SK-N-SH treated with all-trans-retinoic acid at 6 μM for 48 hours (cell line): ENCODE measurements at regions not wholly inside any gene's neighbourhood (a gene's known extent, or its start where the extent isn't known, plus 50 kb on each side); places are given as distances from the start of the nearest gene placed in this dataset.

ENCODE experiments used
- ARNTL ChIP-seq: fragments of 450-650 bp; formaldehyde crosslinking; IDR thresholded peaks from 2 replicates; pipeline ENCODE4 v1.5.0; 2020; ENCODE audit warnings: low read depth, mild to moderate bottlenecking, moderate library complexity, borderline replicate concordance
- BACH2 ChIP-seq: fragments of 250-450 bp; sonication (Bioruptor Pico); IDR thresholded peaks from 2 replicates; pipeline ENCODE4 v1.9.0; 2021; ENCODE audit warnings: mild to moderate bottlenecking, borderline replicate concordance
- ESRRG ChIP-seq: fragments of 250-450 bp; sonication (Bioruptor Pico); IDR thresholded peaks from 2 replicates; pipeline ENCODE4 v1.6.1; 2021; ENCODE audit warnings: mild to moderate bottlenecking
- GLIS3 ChIP-seq: fragments of 250-450 bp; sonication (Bioruptor Pico); IDR thresholded peaks from 2 replicates; pipeline ENCODE4 v1.5.0; 2020; ENCODE audit warnings: mild to moderate bottlenecking, moderate library complexity
- ISL1 ChIP-seq: fragments of 250-450 bp; sonication (Bioruptor Pico); IDR thresholded peaks from 2 replicates; pipeline ENCODE4 v2.1.2; 2022; ENCODE audit warnings: mild to moderate bottlenecking, moderate library complexity
- PATZ1 ChIP-seq: fragments of 250-450 bp; sonication (Bioruptor Pico); IDR thresholded peaks from 2 replicates; pipeline ENCODE4 v1.8.0; 2020; ENCODE audit warnings: mild to moderate bottlenecking, moderate library complexity, borderline replicate concordance
- RARB ChIP-seq: fragments of 250-450 bp; sonication (Bioruptor Pico); IDR thresholded peaks from 2 replicates; pipeline ENCODE4 v1.8.0; 2021; ENCODE audit warnings: mild to moderate bottlenecking, moderate library complexity
- SNAI2 ChIP-seq: fragments of 250-450 bp; sonication (Bioruptor Pico); IDR thresholded peaks from 2 replicates; pipeline ENCODE4 v1.5.0; 2020; ENCODE audit warnings: mild to moderate bottlenecking, moderate library complexity
- TSHZ2 ChIP-seq: fragments of 250-450 bp; sonication (Bioruptor Pico); IDR thresholded peaks from 2 replicates; pipeline ENCODE4 v1.5.0; 2020; ENCODE audit warnings: mild to moderate bottlenecking, moderate library complexity
- ZNF565 ChIP-seq: fragments of 450-650 bp; formaldehyde crosslinking; conservative IDR thresholded peaks from 2 replicates; pipeline ENCODE4 v1.5.0; 2020; ENCODE audit warnings: low read depth, mild to moderate bottlenecking, moderate library complexity
- ZNF8 ChIP-seq: fragments of 450-650 bp; formaldehyde crosslinking; IDR thresholded peaks from 2 replicates; pipeline ENCODE4 v1.5.0; 2020; ENCODE audit warnings: mild to moderate bottlenecking, moderate library complexity

GRCh38 chr9:119649205-119649604 lies 280.0 kb upstream of the BRINP1 start:
- TF ChIP-seq ZNF565 (CRISPR knock-in tag) (no peak), RARB (no peak), BACH2 (CRISPR knock-in tag) (no peak), GLIS3 (CRISPR knock-in tag) (no peak), SNAI2 (CRISPR knock-in tag) (no peak), ARNTL (CRISPR knock-in tag) (no peak), PATZ1 (no peak), ZNF8 (no peak), ISL1 (CRISPR knock-in tag) (no peak), TSHZ2 (no peak), ESRRG (CRISPR knock-in tag) (no peak)
